Stomach smooth muscle (tissue), 2 donors: ENCODE measurements at regions not wholly inside any gene's neighbourhood (a gene's known extent, or its start where the extent isn't known, plus 50 kb on each side); places are given as distances from the start of the nearest gene placed in this dataset.
"Not testable (repeated sequence)": the region's sequence is repeated elsewhere in the genome, so short reads cannot be mapped to it uniquely, and the experiment has no call there.

Experiments used
- H3K27ac ChIP-seq: one replicate; pipeline ENCODE4 v1.7.0; 2013; ENCODE audit warnings: mild to moderate bottlenecking, low read length, inconsistent platforms
- H3K27me3 ChIP-seq, 2 donors: one replicate each; pipeline ENCODE4 v1.7.0; 2013; ENCODE audit warnings: low read length in 2 of 2; ENCODE audit not compliant: insufficient read depth in 2 of 2, control insufficient read depth in 1 of 2
- H3K36me3 ChIP-seq, 2 donors: one replicate each; pipeline ENCODE4 v1.7.0; 2013; ENCODE audit warnings: low read length in 2 of 2; ENCODE audit not compliant: control insufficient read depth in 2 of 2, insufficient read depth in 2 of 2
- H3K4me1 ChIP-seq: one replicate; pipeline ENCODE4 v1.7.0; 2013; ENCODE audit warnings: low read length; ENCODE audit not compliant: control insufficient read depth, insufficient read depth
- H3K4me3 ChIP-seq, 2 donors: one replicate each; pipeline ENCODE4 v1.7.0; 2013; ENCODE audit warnings: low read length in 2 of 2
- H3K9ac ChIP-seq, 2 donors: one replicate each; pipeline ENCODE4 v1.7.0; 2013; ENCODE audit warnings: low read length in 2 of 2, mild to moderate bottlenecking in 1 of 2
- H3K9me3 ChIP-seq, 2 donors: one replicate each; pipeline ENCODE4 v1.7.0; 2013; ENCODE audit warnings: low read length in 2 of 2; ENCODE audit not compliant: control insufficient read depth in 2 of 2
- donor health status: healthy.
- donor health status: Pancreatic carcinoma.

- not testable (repeated sequence) for H3K9ac ChIP-seq, H3K36me3 ChIP-seq, H3K27ac ChIP-seq, H3K4me1 ChIP-seq, H3K4me3 ChIP-seq, H3K9me3 ChIP-seq, H3K27me3 ChIP-seq
These were observed 174.7 kb downstream of the USP22 start for GRCh38 chr17:20867938-20868661.

GRCh38 chr17:20868662-20869007 lies 174.2 kb downstream of the USP22 start:
- not testable (repeated sequence) for H3K36me3 ChIP-seq, H3K9ac ChIP-seq, H3K4me1 ChIP-seq, H3K9me3 ChIP-seq, H3K27me3 ChIP-seq, H3K27ac ChIP-seq, H3K4me3 ChIP-seq

GRCh38 chr17:20873173-20873572 lies 169.6 kb downstream of the USP22 start:
- H3K9me3 ChIP-seq, H3K27ac ChIP-seq, H3K4me3 ChIP-seq, H3K9ac ChIP-seq, H3K27me3 ChIP-seq, H3K4me1 ChIP-seq, H3K36me3 ChIP-seq: not testable (repeated sequence)

- not testable (repeated sequence) for H3K9me3 ChIP-seq, H3K4me3 ChIP-seq, H3K27me3 ChIP-seq, H3K36me3 ChIP-seq, H3K9ac ChIP-seq, H3K4me1 ChIP-seq, H3K27ac ChIP-seq
These were observed 169.0 kb downstream of the USP22 start for GRCh38 chr17:20873688-20874328.

GRCh38 chr17:20877384-20877783 lies 165.4 kb downstream of the USP22 start:
- not testable (repeated sequence) for H3K9ac ChIP-seq, H3K4me3 ChIP-seq, H3K36me3 ChIP-seq, H3K9me3 ChIP-seq, H3K4me1 ChIP-seq, H3K27ac ChIP-seq, H3K27me3 ChIP-seq

DNA sequence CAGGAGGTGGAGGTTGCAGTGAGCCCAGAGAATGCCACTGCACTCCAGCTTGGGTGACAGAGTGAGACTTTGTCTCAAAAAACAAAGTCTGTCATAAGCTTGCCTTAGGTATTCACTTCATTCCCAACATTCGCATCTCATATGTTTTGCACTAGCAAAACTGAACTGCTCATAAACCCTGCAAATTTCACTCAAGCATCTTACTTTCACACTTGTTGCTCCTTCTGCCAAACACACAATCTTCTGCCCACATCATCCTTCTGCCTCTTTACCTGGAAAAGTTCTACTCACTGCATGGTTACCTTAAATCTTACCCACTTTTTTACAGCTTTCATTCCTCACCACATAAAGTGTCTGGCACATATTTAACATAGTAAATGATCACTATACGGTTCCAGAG lies 152.5 kb downstream of the USP22 start:
- H3K9ac ChIP-seq, result no peak overlapping the region
- H3K27ac ChIP-seq, result no peak overlapping the region
- H3K36me3 ChIP-seq, result no peaks in the 10 kb centered on the region
- H3K4me1 ChIP-seq, result no peaks in the 10 kb centered on the region
- H3K27me3 ChIP-seq, result no peaks in the 10 kb centered on the region
- H3K9me3 ChIP-seq, result no peaks in the 10 kb centered on the region
- H3K4me3 ChIP-seq, result no peak overlapping the region

GRCh38 chr17:20895426-20895825 lies 147.4 kb downstream of the USP22 start:
- not testable (repeated sequence) for H3K27me3 ChIP-seq, H3K4me3 ChIP-seq, H3K9ac ChIP-seq, H3K4me1 ChIP-seq, H3K9me3 ChIP-seq, H3K36me3 ChIP-seq, H3K27ac ChIP-seq

DNA sequence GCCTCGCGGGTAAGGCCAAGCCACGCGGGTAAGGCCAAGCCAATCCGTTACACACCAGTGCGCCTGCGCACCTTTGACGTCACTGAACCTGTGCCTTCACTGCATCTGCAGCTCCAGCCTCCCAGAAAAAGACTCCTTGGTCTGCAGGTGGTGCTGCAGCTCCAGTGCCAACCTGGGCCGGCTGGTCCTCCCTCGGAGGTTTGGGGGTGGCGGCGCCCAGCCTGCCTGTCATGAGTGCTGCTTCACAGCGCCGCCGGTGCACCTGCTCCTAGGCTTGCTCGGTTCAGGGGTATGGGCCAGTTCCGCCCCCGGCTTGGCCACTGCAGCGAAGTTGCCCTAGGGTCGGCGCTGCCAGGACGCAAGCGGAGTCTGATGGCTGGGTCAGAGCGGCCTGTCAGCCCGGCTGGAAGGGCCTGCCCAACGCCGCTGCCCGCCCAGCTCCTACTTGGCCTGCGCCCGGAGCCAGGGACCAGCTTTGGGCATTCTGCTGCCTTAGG lies 146.6 kb downstream of the USP22 start:
- no peaks in the 10 kb centered on the region for H3K9me3 ChIP-seq
- no peaks in the 10 kb centered on the region for H3K27me3 ChIP-seq
- H3K4me3 ChIP-seq, result no peak overlapping the region
- no peak overlapping the region for H3K9ac ChIP-seq
- no peaks in the 10 kb centered on the region for H3K36me3 ChIP-seq
- no peak overlapping the region for H3K27ac ChIP-seq
- H3K4me1 ChIP-seq, result no peaks in the 10 kb centered on the region

GRCh38 chr17:20898726-20899125 lies 144.1 kb downstream of the USP22 start:
- not testable (repeated sequence) for H3K4me3 ChIP-seq, H3K4me1 ChIP-seq, H3K9me3 ChIP-seq, H3K27ac ChIP-seq, H3K9ac ChIP-seq, H3K27me3 ChIP-seq, H3K36me3 ChIP-seq

GRCh38 chr17:20902496-20902895 lies 140.3 kb downstream of the USP22 start:
- not testable (repeated sequence) for H3K27ac ChIP-seq, H3K4me3 ChIP-seq

GRCh38 chr17:20903549-20903948 lies 139.3 kb downstream of the USP22 start:
- not testable (repeated sequence) for H3K27me3 ChIP-seq, H3K36me3 ChIP-seq, H3K4me1 ChIP-seq

More at GRCh38 chr17:20902496-20902895, 140.3 kb downstream of the USP22 start:
- H3K9ac ChIP-seq, H3K36me3 ChIP-seq, H3K27me3 ChIP-seq, H3K9me3 ChIP-seq, H3K4me1 ChIP-seq: not testable (repeated sequence)

More at GRCh38 chr17:20903549-20903948, 139.3 kb downstream of the USP22 start:
- not testable (repeated sequence) for H3K4me3 ChIP-seq, H3K9me3 ChIP-seq, H3K9ac ChIP-seq, H3K27ac ChIP-seq
